HG03520 (cell line): ENCODE measurements at regions not wholly inside any gene's neighbourhood (a gene's known extent, or its start where the extent isn't known, plus 50 kb on each side); places are given as distances from the start of the nearest gene placed in this dataset.
A peak's percentile ranks its signal among the peaks of the same experiment; 100 is the strongest.

Experiments
- ATAC-seq: cut with Tn5 transposase; IDR thresholded peaks from one replicate; pipeline ENCODE4 v1.9.1; 2021; ENCODE audit warnings: mild to moderate bottlenecking, moderate library complexity; ENCODE audit not compliant: unreplicated experiment

- no peak for ATAC-seq
Observed at GRCh38 chr3:72698154-72698917, 149.9 kb downstream of the SHQ1 start.

- ATAC-seq, result no peak
Observed at GRCh38 chr3:72697717-72698116, 150.5 kb downstream of the SHQ1 start.

GRCh38 chr3:72696815-72697214, 151.4 kb downstream of the SHQ1 start:
- ATAC-seq, result no peak

DNA sequence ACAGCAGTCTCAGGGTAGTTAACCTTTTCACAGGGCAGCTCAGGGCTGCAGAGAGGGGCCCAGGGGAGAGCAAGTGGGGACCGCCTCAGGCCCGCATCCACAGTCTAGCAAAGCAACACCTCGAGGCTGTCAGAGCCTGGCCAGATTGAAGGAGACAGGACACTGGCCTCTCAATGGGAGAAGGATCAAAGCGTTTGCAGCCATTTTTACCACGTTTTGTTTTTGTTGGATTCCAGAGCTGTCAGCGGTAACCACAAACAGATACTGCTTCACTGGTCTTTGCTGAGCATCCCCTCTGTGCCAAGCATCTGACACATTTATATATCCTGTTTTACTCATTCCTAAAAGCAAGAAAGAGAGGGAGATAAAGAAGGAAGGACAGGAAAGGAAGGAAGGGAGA, 153.8 kb downstream of the SHQ1 start:
- ATAC-seq, result no peak

DNA sequence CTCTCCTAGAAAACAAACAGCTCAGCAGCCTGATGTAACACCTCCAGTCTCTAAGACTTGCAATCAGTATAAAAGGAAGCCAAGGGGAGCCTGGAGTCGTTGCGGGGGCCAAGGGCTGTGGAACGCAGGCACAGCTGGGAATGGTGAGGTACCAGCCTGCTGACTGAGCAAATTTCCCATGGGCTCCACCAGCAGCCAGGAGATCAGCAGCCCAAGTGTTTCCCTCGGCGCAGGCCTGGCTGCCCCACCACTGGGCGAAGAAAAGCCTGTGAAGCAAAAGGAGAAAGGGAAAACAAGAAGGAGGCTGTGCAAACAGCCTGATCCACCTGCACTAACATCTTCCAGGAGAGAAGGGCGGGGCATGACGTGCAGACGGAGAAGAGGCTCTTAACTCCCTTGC, 155.3 kb downstream of the SHQ1 start:
- ATAC-seq, result no peak

- ATAC-seq, result no peak
Observed at GRCh38 chr3:72690629-72691028, 157.6 kb downstream of the SHQ1 start.

DNA sequence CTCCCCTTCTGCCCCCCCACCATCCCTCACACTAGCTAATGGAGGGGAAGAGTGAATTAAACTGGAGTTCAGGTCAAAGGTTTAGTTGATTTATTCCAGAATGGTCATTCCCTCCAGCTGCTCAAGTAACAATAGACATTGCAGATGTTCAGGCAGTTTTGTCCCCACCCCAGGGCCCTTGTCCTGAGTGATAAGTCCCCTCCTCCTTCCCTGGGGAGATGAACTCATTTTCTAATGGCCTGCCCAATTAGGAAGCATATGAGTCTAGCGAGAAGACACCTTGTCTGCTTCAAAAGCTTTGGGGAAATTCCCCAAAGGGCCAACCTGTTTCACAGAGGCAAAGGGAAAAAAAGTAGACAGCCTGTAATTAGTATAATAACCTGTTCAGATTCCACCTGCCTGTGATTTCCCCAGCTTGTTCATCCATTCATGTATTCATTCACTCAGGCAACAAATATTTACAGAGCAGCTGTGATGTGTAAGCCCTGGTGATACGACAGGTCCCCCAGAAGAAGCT, 165.3 kb downstream of the SHQ1 start:
- peak; percentile 52 for ATAC-seq

DNA sequence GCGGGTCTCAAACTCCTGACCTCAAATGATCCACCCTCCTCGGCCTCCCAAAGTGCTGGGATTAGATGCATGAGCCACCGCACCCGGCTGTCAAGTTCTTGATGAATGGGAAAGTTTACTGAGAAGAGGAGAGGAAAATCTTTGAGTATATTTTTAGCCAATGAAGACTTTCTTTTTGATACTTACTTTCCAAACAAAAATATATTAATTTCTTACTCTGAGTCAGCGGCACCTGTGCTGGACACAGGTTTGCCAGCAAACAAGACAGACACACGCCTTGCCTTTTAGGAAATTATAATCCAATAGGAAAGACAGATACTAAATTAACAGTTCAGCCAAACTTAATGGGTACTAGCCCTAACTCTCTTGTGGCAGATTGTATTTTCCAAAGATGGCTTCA, 166.6 kb downstream of the SHQ1 start:
- ATAC-seq, result no peak

- ATAC-seq, result no peak
Observed at GRCh38 chr3:72680766-72681165, 167.5 kb downstream of the SHQ1 start.

DNA sequence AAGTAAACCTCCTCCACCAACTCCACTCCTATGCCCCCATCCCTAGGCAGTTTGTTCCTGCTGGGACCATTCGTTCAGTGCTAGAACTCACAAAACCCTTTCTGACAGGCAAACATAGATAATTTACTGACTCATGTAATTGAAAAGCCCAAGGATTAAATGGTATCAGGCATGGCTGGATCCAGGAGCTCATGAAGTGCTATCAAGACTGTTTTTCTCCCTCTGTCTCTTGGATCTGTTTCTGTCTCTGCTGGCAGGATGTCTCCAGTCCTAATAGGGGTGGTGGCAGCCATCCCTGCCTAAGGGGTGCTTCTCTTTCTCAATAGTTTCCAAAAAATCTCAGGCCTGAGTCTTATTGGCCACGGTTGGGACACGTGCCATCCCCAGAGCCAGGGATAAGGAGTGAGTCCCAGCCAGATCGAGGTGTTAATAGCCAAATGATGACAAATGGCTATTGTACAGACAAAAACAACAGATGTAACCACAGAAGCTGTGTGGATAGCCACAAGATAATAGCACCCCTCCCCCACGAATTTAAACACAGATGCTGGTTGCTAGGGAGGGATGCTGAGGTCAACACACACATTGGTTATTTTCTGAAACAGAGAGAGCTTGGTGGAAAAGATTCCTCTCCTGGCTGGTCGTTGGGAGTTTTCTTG, 168.6 kb downstream of the SHQ1 start:
- no peak for ATAC-seq

GRCh38 chr3:72678867-72679266, 169.4 kb downstream of the SHQ1 start:
- ATAC-seq, result no peak

DNA sequence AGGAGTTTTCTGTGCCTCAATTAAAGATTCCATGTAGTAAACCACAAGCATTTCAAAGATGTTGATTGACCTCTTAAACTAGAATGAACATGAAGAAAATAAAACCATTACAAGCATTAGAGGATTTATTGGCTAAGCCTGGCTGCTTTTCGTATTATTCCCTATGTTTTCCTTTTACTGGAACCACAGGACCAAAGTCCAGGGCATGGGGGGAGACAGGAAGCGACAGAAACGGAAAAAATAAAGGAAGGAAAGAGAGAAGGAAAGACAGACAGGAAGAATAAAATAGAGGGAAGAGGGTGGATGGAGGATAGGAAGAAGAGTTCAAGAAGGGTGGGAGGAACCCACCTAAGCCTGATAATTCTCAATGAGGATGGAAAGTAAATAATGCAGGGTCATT, 169.9 kb downstream of the SHQ1 start:
- ATAC-seq, result no peak

- no peak for ATAC-seq
Observed at GRCh38 chr3:72675243-72675642, 173.0 kb downstream of the SHQ1 start.

- ATAC-seq, result no peak
Observed at GRCh38 chr3:72673011-72673771, 175.1 kb downstream of the SHQ1 start.

DNA sequence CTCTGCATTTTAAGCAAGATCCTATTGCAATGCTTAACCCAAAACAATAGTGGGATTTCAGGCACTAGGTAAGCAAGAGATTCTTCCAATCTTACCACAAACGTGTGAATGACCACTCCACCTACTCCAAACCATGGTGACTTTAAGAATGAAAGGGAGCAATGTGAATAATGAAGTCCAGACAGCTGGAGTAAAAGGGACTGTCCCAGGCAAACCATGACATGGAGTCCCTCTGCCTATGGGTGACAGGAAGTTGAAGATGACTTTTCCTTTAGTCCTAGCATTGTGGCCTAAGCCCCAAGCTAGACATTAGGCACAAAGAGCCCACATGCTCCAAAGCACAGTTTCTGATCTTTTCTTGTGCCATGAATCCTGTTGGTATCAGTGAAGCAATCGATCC, 179.0 kb downstream of the SHQ1 start:
- no peak for ATAC-seq

- ATAC-seq, result no peak
Observed at GRCh38 chr3:72666447-72666755, 181.8 kb downstream of the SHQ1 start.

- no peak for ATAC-seq
Observed at GRCh38 chr3:72665701-72666446, 182.4 kb downstream of the SHQ1 start.

DNA sequence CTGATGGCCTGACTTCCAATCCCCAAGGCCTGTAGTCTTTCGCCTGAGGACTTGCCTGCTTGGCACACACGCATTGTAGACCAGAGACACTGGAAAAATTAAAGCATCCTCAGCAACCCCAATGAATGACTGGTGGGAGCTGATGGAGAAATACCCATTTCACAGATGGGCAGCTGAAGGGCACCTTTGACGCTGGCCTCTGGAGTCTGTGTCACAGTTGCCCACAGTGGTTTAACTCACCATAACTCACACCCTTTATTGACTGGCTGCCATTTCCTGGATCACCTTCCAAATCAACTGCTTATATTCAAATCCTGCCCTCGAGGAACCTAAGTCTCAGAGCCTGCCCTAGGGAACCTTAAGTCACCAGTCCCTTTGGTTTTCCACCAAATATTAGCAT, 183.1 kb downstream of the SHQ1 start:
- no peak for ATAC-seq

- ATAC-seq, result no peak
Observed at GRCh38 chr3:72664184-72664975, 183.9 kb downstream of the SHQ1 start.

- no peak for ATAC-seq
Observed at GRCh38 chr3:72663429-72663828, 184.8 kb downstream of the SHQ1 start.

DNA sequence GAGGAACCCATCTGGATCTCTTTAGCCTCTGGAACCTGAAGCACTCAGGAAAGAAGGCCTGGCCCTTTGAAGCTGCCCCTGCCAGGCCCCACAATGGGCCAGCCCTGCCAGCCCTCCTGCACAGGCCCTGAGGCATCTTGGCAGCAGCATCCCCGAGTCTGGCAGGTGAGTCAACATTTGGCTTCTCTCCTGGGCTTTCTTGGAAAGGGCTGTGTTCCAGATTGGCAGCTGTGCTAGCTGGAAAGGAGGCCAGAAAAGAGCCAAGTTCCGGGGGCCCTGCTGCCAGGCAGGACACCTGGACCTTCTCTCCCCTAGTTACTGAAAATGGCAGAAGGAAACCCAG, 187.2 kb downstream of the SHQ1 start:
- ATAC-seq, result no peak
